Tibial nerve (tissue), 4 donors: ENCODE measurements at regions not wholly inside any gene's neighbourhood (a gene's known extent, or its start where the extent isn't known, plus 50 kb on each side); places are given as distances from the start of the nearest gene placed in this dataset.
"Not testable (repeated sequence)": the region's sequence is repeated elsewhere in the genome, so short reads cannot be mapped to it uniquely, and the experiment has no call there.

Experiments
- CTCF ChIP-seq, 5 experiments: fragments of 200-600 bp in 3 of 5; fragments of 450-650 bp in 2 of 5; sonication (generic) in 3 of 5; IDR thresholded peaks; one replicate each; pipeline ENCODE4 v1.5.1; 2016 to 2019; ENCODE audit warnings: antibody characterized with exemption in 5 of 5, mild to moderate bottlenecking in 3 of 5, moderate library complexity in 2 of 5
- EP300 ChIP-seq, 2 donors: sonication (generic); formaldehyde crosslinking; IDR thresholded peaks; one replicate each; pipeline ENCODE4 v1.6.1; 2017; ENCODE audit warnings: antibody characterized with exemption in 2 of 2, mild to moderate bottlenecking in 1 of 2
- POLR2A ChIP-seq, 2 donors: fragments of 450-650 bp; IDR thresholded peaks; one replicate each; pipeline ENCODE4 v1.6.1; 2017; ENCODE audit warnings: antibody characterized with exemption in 2 of 2, mild to moderate bottlenecking in 2 of 2, moderate library complexity in 2 of 2

GRCh38 chr16:21387757-21388156 lies 109.7 kb upstream of the CRYM start:
- not testable (repeated sequence) for TF ChIP-seq CTCF, POLR2A, EP300 (IDR thresholded peaks at IDR 0.05)
